Loucy (cell line): ENCODE measurements at regions not wholly inside any gene's neighbourhood (a gene's known extent, or its start where the extent isn't known, plus 50 kb on each side); places are given as distances from the start of the nearest gene placed in this dataset.

Experiments used
- EZH2phosphoT487 ChIP-seq: fragments of 200-600 bp; IDR thresholded peaks from 2 replicates; pipeline ENCODE4 v1.6.1; 2018; ENCODE audit warnings: antibody characterized with exemption, mild to moderate bottlenecking, moderate library complexity, borderline replicate concordance
- TF ChIP-seq, protein P1 (sequence below): fragments of 200-600 bp; sonication (generic); conservative IDR thresholded peaks from 2 replicates; pipeline ENCODE4 v1.5.1; 2014; ENCODE audit warnings: mild to moderate bottlenecking, antibody characterized with exemption, low read length

DNA sequence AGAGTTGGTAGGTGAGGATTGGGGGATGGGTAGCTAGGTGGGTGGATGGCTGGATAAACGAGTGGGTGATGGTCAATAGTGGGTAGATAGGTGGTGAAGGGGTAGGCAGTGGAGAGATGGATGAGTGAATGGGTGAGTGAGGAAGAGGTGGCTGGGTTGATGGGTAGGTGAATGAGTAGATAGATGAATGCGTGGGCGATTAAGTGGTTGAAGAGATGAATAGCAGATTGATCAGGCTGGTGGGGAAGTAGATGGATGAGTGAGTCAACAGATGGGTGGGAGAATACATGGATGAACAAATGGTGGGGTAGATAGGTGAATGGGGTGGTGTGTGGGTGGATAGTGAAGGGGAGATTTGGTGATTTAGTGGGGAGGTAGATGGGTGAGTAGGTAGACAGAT, 51.1 kb downstream of the SYNE3 start:
- TF ChIP-seq, protein P1, sequence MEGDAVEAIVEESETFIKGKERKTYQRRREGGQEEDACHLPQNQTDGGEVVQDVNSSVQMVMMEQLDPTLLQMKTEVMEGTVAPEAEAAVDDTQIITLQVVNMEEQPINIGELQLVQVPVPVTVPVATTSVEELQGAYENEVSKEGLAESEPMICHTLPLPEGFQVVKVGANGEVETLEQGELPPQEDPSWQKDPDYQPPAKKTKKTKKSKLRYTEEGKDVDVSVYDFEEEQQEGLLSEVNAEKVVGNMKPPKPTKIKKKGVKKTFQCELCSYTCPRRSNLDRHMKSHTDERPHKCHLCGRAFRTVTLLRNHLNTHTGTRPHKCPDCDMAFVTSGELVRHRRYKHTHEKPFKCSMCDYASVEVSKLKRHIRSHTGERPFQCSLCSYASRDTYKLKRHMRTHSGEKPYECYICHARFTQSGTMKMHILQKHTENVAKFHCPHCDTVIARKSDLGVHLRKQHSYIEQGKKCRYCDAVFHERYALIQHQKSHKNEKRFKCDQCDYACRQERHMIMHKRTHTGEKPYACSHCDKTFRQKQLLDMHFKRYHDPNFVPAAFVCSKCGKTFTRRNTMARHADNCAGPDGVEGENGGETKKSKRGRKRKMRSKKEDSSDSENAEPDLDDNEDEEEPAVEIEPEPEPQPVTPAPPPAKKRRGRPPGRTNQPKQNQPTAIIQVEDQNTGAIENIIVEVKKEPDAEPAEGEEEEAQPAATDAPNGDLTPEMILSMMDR = no peak
- no peak for TF ChIP-seq EZH2phosphoT487
